Chondrocyte (in vitro differentiated cells): ENCODE measurements at regions not wholly inside any gene's neighbourhood (a gene's known extent, or its start where the extent isn't known, plus 50 kb on each side); places are given as distances from the start of the nearest gene placed in this dataset.
"Not testable (repeated sequence)": the region's sequence is repeated elsewhere in the genome, so short reads cannot be mapped to it uniquely, and the experiment has no call there.

Source experiments
- DNase-seq: peaks from one replicate; pipeline ENCODE4 v3.0.0; 2021; ENCODE audit warnings: mixed read lengths, low spot score
- H3K27ac Mint-ChIP-seq: one replicate; pipeline ENCODE4 v1.8.0; 2021; ENCODE audit warnings: mild to moderate bottlenecking, moderate library complexity, mixed read lengths; ENCODE audit not compliant: unreplicated experiment
- H3K27me3 Mint-ChIP-seq: 2 replicates; pipeline ENCODE4 v1.8.0; 2021; ENCODE audit warnings: low read depth, mixed read lengths
- H3K36me3 Mint-ChIP-seq: 2 replicates; pipeline ENCODE4 v1.8.0; 2021; ENCODE audit warnings: low read depth, mixed read lengths
- H3K4me1 Mint-ChIP-seq: 2 replicates; pipeline ENCODE4 v1.8.0; 2021; ENCODE audit warnings: low read depth, mild to moderate bottlenecking, mixed read lengths
- H3K4me3 Mint-ChIP-seq: one replicate; pipeline ENCODE4 v1.8.0; 2021; ENCODE audit warnings: mild to moderate bottlenecking, moderate library complexity, mixed read lengths; ENCODE audit not compliant: unreplicated experiment
- H3K9me3 Mint-ChIP-seq: 2 replicates; pipeline ENCODE4 v1.8.0; 2021; ENCODE audit warnings: low read depth, mixed read lengths
- TF ChIP-seq, protein P1 (sequence below): fragments of 200-600 bp; sonication (generic); IDR thresholded peaks from 2 replicates; pipeline ENCODE4 v1.5.0; 2021; ENCODE audit warnings: antibody characterized with exemption, mild to moderate bottlenecking, moderate library complexity

DNA sequence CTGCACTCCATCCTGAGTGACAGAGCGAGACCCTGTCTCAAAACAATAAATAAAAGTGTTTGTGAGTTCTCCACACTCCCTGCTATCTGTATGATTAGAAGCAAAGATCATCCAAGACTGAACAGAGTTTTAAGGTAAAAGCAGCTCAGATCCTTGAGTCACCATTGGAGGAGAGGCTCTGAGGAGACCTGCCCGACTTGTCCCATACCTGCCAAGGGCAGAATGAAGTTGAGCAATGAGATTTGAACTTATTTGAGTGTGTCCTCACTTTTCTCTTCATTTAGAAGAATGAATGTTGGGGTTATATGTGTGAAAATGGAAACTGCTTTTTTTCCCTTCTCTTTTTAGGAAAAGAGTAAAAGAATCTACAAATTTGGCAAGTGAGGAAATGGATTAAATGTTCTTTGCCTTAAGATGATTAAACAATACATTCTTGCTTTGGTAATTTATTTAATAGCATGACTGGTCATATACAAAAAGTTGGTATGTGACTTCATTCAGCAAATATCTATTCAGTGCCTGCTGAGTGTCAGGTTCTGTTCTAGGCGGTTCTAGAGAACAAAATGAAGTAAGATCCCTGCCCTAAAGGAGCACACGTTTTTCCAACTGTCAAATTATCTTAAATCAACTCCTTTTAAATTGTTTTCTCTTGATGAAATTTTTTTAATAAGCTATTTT is 195.7 kb downstream of the ALDH8A1 start:
- H3K27me3 Mint-ChIP-seq, result no peaks in the 10 kb centered on the region
- no peak overlapping the region for H3K27ac Mint-ChIP-seq
- no peak for DNase-seq
- peaks cover 19% of the 10 kb centered on the region for H3K4me1 Mint-ChIP-seq
- H3K9me3 Mint-ChIP-seq, result no peaks in the 10 kb centered on the region
- no peaks in the 10 kb centered on the region for H3K36me3 Mint-ChIP-seq
- TF ChIP-seq, protein P1, sequence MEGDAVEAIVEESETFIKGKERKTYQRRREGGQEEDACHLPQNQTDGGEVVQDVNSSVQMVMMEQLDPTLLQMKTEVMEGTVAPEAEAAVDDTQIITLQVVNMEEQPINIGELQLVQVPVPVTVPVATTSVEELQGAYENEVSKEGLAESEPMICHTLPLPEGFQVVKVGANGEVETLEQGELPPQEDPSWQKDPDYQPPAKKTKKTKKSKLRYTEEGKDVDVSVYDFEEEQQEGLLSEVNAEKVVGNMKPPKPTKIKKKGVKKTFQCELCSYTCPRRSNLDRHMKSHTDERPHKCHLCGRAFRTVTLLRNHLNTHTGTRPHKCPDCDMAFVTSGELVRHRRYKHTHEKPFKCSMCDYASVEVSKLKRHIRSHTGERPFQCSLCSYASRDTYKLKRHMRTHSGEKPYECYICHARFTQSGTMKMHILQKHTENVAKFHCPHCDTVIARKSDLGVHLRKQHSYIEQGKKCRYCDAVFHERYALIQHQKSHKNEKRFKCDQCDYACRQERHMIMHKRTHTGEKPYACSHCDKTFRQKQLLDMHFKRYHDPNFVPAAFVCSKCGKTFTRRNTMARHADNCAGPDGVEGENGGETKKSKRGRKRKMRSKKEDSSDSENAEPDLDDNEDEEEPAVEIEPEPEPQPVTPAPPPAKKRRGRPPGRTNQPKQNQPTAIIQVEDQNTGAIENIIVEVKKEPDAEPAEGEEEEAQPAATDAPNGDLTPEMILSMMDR, result no peak
- no peak overlapping the region for H3K4me3 Mint-ChIP-seq

DNA sequence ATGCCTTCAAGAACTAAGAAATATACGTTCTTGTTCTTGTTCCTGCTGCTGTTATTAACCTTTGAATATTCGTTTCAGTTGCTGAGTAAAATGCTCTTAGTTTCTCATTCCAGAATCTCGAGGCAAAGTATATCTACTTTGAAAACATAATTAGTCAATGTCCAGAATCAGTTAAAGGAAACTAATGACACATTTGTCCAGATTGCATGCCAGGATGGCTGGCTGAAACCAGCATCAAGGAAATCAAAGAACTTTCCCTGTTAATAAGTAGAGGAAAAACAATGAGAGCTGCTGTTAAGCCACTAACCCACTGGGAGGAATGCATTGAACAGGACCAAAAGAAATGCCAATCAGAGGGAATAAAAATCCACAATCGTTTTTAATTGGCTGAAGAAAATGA is 196.9 kb downstream of the ALDH8A1 start:
- peaks cover 19% of the 10 kb centered on the region for H3K4me1 Mint-ChIP-seq
- TF ChIP-seq, protein P1, result no peak
- H3K27me3 Mint-ChIP-seq, result no peaks in the 10 kb centered on the region
- H3K36me3 Mint-ChIP-seq, result no peaks in the 10 kb centered on the region
- H3K4me3 Mint-ChIP-seq, result no peak overlapping the region
- no peaks in the 10 kb centered on the region for H3K9me3 Mint-ChIP-seq
- no peak overlapping the region for H3K27ac Mint-ChIP-seq
- DNase-seq, result no peak

DNA sequence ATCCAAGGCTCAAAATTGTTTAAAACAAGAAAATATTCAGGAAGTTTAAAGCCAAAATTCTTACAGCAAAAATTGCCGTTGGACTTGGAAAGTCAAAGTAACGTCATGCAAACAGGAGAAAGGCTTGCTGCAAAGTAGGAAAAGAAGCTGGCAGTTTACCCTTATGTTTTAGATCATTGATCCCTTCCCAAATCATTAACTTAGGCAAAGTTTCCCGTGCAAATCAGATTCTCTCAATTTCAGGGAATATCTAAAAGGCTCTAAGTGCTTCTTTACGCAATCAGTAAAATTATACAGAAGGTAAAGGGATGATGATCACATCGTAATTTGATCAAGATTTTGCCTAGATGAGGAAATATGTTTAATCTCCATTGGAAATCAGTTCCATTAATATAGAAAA is 197.5 kb downstream of the ALDH8A1 start:
- Mint-ChIP-seq H3K4me1 (peaks cover 19% of the 10 kb centered on the region), H3K4me3 (no peak overlapping the region), H3K36me3 (no peaks in the 10 kb centered on the region), H3K9me3 (no peaks in the 10 kb centered on the region), H3K27ac (no peak overlapping the region), H3K27me3 (no peaks in the 10 kb centered on the region)
- TF ChIP-seq, protein P1, result no peak
- no peak for DNase-seq

DNA sequence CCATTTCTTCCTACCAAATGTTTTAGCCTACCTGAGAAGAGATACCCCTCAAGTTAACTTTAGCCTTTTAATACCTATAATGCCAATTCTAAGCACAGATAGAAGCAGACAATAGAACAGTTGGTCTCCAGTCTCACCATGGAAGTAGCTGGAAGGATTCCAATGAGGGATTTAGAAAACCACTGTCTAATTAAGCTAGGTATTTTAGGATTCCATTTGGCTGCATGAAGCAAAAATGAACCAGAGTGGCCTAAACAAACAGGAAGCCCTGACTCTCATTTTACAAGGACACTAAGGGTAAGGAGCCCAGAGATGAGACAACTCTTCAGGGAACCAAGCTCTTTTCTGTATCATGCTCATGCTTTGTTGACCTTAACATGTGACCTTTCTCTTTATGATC is 199.2 kb downstream of the ALDH8A1 start:
- no peak for DNase-seq
- Mint-ChIP-seq H3K4me3 (no peak overlapping the region), H3K27ac (no peak overlapping the region)

DNA sequence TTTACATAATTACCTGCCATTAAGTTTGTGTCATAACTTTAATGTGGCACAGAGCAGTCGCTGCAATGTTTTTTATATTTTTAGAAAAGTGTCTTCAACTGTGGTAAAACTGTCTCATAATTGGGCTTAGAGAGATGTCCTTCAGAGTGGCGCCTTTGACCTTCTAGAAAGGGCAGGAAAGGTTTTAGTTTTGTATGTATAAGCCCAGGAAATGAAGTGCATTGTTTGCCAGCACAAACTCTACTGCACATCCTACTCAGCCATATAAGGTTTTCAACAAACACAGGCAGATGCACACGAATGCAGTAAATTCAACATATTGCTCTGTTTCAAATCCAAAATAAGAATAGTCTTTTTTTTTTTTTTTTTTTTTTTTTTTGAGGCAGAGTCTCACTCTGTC is 201.4 kb downstream of the ALDH8A1 start:
- no peak overlapping the region for H3K27ac Mint-ChIP-seq
- no peak for DNase-seq
- peaks cover 33% of the 10 kb centered on the region for H3K4me1 Mint-ChIP-seq
- TF ChIP-seq, protein P1, result no peak
- no peaks in the 10 kb centered on the region for H3K36me3 Mint-ChIP-seq
- no peak overlapping the region for H3K4me3 Mint-ChIP-seq
- H3K27me3 Mint-ChIP-seq, result no peaks in the 10 kb centered on the region
- H3K9me3 Mint-ChIP-seq, result no peaks in the 10 kb centered on the region

More for the DNA sequence above, 199.2 kb downstream of the ALDH8A1 start:
- H3K36me3 Mint-ChIP-seq, result no peaks in the 10 kb centered on the region
- H3K4me1 Mint-ChIP-seq, result peaks cover 19% of the 10 kb centered on the region
- H3K27me3 Mint-ChIP-seq, result no peaks in the 10 kb centered on the region
- no peaks in the 10 kb centered on the region for H3K9me3 Mint-ChIP-seq
- TF ChIP-seq, protein P1, result no peak

DNA sequence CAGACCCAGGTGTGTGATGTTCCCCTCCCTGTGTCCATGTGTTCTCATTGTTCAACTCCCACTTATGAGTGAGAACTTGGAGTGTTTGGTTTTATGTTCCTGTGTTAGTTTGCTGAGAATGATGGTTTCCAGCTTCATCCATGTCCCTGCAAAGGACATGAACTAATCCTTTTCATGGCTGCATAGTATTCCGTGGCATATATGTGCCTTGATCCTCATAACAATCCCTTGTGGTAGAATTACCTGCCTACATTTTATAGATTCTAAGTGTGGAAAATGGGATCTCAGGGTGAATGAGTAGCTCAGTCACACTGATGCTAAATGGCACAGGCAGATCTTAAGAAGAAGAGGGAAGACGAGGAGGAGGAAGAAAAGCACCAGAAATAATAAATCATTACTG is 202.7 kb downstream of the ALDH8A1 start:
- not testable (repeated sequence) for H3K27me3 Mint-ChIP-seq, H3K9me3 Mint-ChIP-seq, H3K27ac Mint-ChIP-seq, H3K4me3 Mint-ChIP-seq, H3K36me3 Mint-ChIP-seq, DNase-seq
- peaks cover 31% of the 10 kb centered on the region for H3K4me1 Mint-ChIP-seq
